ENCODE measurements at regions not wholly inside any gene's neighbourhood (a gene's known extent, or its start where the extent isn't known, plus 50 kb on each side); places are given as distances from the start of the nearest gene placed in this dataset.

- no peaks in the 10 kb centered on the region for H3K4me1 ChIP-seq (ENCODE audit: control insufficient read depth, insufficient read depth, low read length)
- no peak for DNase-seq
- 80% methylated on average over 1 of the region's 1 CpG for WGBS (ENCODE audit: insufficient coverage, low lambda C conversion rate)
These were observed 121.1 kb downstream of the HGF start for GRCh38 chr7:81648716-81649115.

DNA sequence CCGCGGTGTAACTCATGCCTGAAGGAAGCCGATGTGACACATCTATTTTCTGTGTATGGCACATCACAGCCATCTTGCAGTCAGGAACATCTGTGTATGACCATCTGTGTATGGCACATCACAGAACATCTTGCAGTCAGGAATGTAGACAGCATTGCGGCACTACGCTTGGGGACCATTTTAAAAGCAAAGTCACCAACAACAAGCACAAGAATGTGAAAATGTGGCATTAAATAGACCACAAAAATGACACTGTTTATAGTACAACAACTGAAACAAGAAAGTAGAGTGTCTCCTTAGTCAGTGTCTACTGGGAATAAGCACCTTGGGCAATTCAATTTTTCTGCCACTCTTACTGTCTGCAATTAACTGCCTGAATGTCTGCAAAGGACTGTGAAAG lies 124.4 kb downstream of the HGF start:
- no peaks in the 10 kb centered on the region for H3K36me3 ChIP-seq (ENCODE audit: control insufficient read depth, insufficient read depth, low read length)
- H3K4me3 ChIP-seq (ENCODE audit: low read length), result no peak overlapping the region
- no peak for DNase-seq
- WGBS (ENCODE audit: insufficient coverage, low lambda C conversion rate), result 93% methylated on average over 2 of the region's 5 CpGs
- no peak overlapping the region for H3K27ac ChIP-seq (ENCODE audit: low read length)
- no peaks in the 10 kb centered on the region for H3K9me3 ChIP-seq (ENCODE audit: control insufficient read depth, low read depth, low read length)
- no peaks in the 10 kb centered on the region for H3K4me1 ChIP-seq (ENCODE audit: control insufficient read depth, insufficient read depth, low read length)
- H3K27me3 ChIP-seq (ENCODE audit: control insufficient read depth, insufficient read depth, low read length), result no peaks in the 10 kb centered on the region

More at GRCh38 chr7:81648716-81649115, 121.1 kb downstream of the HGF start:
- Histone ChIP-seq H3K9me3 (ENCODE audit: control insufficient read depth, low read depth, low read length) (no peaks in the 10 kb centered on the region), H3K27ac (ENCODE audit: low read length) (no peak overlapping the region), H3K36me3 (ENCODE audit: control insufficient read depth, insufficient read depth, low read length) (no peaks in the 10 kb centered on the region), H3K27me3 (ENCODE audit: control insufficient read depth, insufficient read depth, low read length) (no peaks in the 10 kb centered on the region), H3K4me3 (ENCODE audit: low read length) (no peak overlapping the region)

GRCh38 chr7:81641873-81642272 lies 128.0 kb downstream of the HGF start:
- Histone ChIP-seq H3K9me3 (ENCODE audit: control insufficient read depth, low read depth, low read length) (no peaks in the 10 kb centered on the region), H3K36me3 (ENCODE audit: control insufficient read depth, insufficient read depth, low read length) (no peaks in the 10 kb centered on the region), H3K27ac (ENCODE audit: low read length) (no peak overlapping the region), H3K4me1 (ENCODE audit: control insufficient read depth, insufficient read depth, low read length) (no peaks in the 10 kb centered on the region), H3K27me3 (ENCODE audit: control insufficient read depth, insufficient read depth, low read length) (no peaks in the 10 kb centered on the region), H3K4me3 (ENCODE audit: low read length) (no peak overlapping the region)
- WGBS (ENCODE audit: insufficient coverage, low lambda C conversion rate), result 100% methylated on average over 1 of the region's 2 CpGs
- DNase-seq, result no peak

- no peak for DNase-seq
- Histone ChIP-seq H3K36me3 (ENCODE audit: control insufficient read depth, insufficient read depth, low read length) (no peaks in the 10 kb centered on the region), H3K9me3 (ENCODE audit: control insufficient read depth, low read depth, low read length) (no peaks in the 10 kb centered on the region), H3K27me3 (ENCODE audit: control insufficient read depth, insufficient read depth, low read length) (no peaks in the 10 kb centered on the region), H3K4me1 (ENCODE audit: control insufficient read depth, insufficient read depth, low read length) (no peaks in the 10 kb centered on the region), H3K27ac (ENCODE audit: low read length) (no peak overlapping the region), H3K4me3 (ENCODE audit: low read length) (no peak overlapping the region)
- WGBS (ENCODE audit: insufficient coverage, low lambda C conversion rate), result 30% methylated on average over 3 of the region's 5 CpGs
These were observed 131.6 kb downstream of the HGF start for GRCh38 chr7:81638198-81638597.

DNA sequence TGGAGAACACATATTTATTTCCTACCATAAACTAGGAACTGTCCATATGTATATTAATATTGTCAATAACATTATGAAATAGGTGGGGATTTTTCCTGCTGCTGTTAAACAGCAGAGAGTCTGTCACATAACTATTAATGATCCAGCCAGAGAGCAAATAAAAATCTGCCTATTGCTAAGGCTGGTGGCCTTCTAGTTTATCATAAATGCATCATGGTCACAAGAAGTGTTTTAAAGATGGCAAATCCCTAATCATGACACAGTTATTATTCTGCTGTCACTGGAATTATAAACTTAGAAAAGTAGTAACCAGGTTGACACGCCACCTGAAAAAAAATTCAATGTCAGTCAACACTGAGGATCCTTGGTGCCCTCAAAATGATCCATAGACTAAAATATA lies 132.3 kb downstream of the HGF start:
- WGBS (ENCODE audit: insufficient coverage, low lambda C conversion rate), result no CpG with 5 or more reads among the region's 1 CpG
- H3K36me3 ChIP-seq (ENCODE audit: control insufficient read depth, insufficient read depth, low read length), result no peaks in the 10 kb centered on the region

DNA sequence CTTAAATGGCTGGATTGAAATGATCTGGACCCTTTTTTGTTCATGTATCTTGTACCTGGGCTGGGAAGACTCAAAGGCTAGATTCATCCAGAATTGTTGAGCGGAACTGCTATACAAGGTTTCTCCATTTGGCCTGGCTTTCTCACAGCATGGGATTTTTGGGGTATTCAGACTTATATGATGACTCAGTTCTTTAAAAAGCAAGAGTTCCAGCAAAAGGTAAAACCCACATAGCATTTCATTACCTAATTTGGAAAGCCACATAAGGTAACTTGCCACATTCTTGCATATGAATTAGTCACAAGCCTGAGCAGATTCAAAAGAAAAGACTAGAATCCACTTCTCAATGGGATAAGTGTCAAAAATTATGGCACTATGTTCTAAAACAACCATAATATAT lies 137.4 kb downstream of the HGF start:
- H3K27ac ChIP-seq (ENCODE audit: low read length), result no peak overlapping the region
- H3K4me1 ChIP-seq (ENCODE audit: control insufficient read depth, insufficient read depth, low read length), result no peaks in the 10 kb centered on the region
- DNase-seq, result no peak
- H3K36me3 ChIP-seq (ENCODE audit: control insufficient read depth, insufficient read depth, low read length), result no peaks in the 10 kb centered on the region
- no CpG with 5 or more reads among the region's 1 CpG for WGBS (ENCODE audit: insufficient coverage, low lambda C conversion rate)
- no peak overlapping the region for H3K4me3 ChIP-seq (ENCODE audit: low read length)
- no peaks in the 10 kb centered on the region for H3K9me3 ChIP-seq (ENCODE audit: control insufficient read depth, low read depth, low read length)
- H3K27me3 ChIP-seq (ENCODE audit: control insufficient read depth, insufficient read depth, low read length), result no peaks in the 10 kb centered on the region

More for the DNA sequence above, 132.3 kb downstream of the HGF start:
- Histone ChIP-seq H3K27me3 (ENCODE audit: control insufficient read depth, insufficient read depth, low read length) (no peaks in the 10 kb centered on the region), H3K4me3 (ENCODE audit: low read length) (no peak overlapping the region), H3K4me1 (ENCODE audit: control insufficient read depth, insufficient read depth, low read length) (no peaks in the 10 kb centered on the region), H3K27ac (ENCODE audit: low read length) (no peak overlapping the region), H3K9me3 (ENCODE audit: control insufficient read depth, low read depth, low read length) (no peaks in the 10 kb centered on the region)
- DNase-seq, result no peak

DNA sequence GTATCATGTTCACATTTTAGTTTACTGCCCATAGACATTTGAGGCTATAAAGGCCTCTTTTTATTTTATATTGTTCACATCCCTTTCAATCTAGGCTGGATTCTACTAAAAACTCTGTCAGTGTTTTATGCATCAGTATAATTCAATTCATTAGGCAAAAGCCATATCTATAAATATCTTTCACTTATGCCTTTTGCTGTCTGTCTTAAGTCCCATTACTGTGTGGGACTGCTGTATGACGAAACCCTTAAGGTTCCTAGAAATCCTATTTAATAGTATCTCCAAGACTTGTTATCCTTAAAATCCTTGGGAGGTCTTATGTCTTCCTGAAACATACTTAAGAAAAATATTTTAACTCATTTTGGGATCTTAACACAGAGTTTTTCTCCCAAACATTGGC lies 139.2 kb downstream of the HGF start:
- Histone ChIP-seq H3K4me3 (ENCODE audit: low read length) (no peak overlapping the region), H3K4me1 (ENCODE audit: control insufficient read depth, insufficient read depth, low read length) (no peaks in the 10 kb centered on the region), H3K9me3 (ENCODE audit: control insufficient read depth, low read depth, low read length) (no peaks in the 10 kb centered on the region), H3K27me3 (ENCODE audit: control insufficient read depth, insufficient read depth, low read length) (no peaks in the 10 kb centered on the region), H3K27ac (ENCODE audit: low read length) (no peak overlapping the region), H3K36me3 (ENCODE audit: control insufficient read depth, insufficient read depth, low read length) (no peaks in the 10 kb centered on the region)
- DNase-seq, result no peak
- WGBS (ENCODE audit: insufficient coverage, low lambda C conversion rate), result no CpG with 5 or more reads among the region's 1 CpG

GRCh38 chr7:81629702-81630101 lies 140.1 kb downstream of the HGF start:
- Histone ChIP-seq H3K4me3 (ENCODE audit: low read length) (no peak overlapping the region), H3K4me1 (ENCODE audit: control insufficient read depth, insufficient read depth, low read length) (no peaks in the 10 kb centered on the region), H3K9me3 (ENCODE audit: control insufficient read depth, low read depth, low read length) (no peaks in the 10 kb centered on the region), H3K36me3 (ENCODE audit: control insufficient read depth, insufficient read depth, low read length) (no peaks in the 10 kb centered on the region), H3K27ac (ENCODE audit: low read length) (no peak overlapping the region), H3K27me3 (ENCODE audit: control insufficient read depth, insufficient read depth, low read length) (no peaks in the 10 kb centered on the region)
- WGBS (ENCODE audit: insufficient coverage, low lambda C conversion rate), result no CpG with 5 or more reads among the region's 2 CpGs
- DNase-seq, result no peak

- Histone ChIP-seq H3K27ac (ENCODE audit: low read length) (no peak overlapping the region), H3K9me3 (ENCODE audit: control insufficient read depth, low read depth, low read length) (no peaks in the 10 kb centered on the region), H3K4me1 (ENCODE audit: control insufficient read depth, insufficient read depth, low read length) (no peaks in the 10 kb centered on the region), H3K4me3 (ENCODE audit: low read length) (no peak overlapping the region), H3K36me3 (ENCODE audit: control insufficient read depth, insufficient read depth, low read length) (no peaks in the 10 kb centered on the region), H3K27me3 (ENCODE audit: control insufficient read depth, insufficient read depth, low read length) (no peaks in the 10 kb centered on the region)
- DNase-seq, result no peak
These were observed 140.9 kb downstream of the HGF start for GRCh38 chr7:81628951-81629350.

DNA sequence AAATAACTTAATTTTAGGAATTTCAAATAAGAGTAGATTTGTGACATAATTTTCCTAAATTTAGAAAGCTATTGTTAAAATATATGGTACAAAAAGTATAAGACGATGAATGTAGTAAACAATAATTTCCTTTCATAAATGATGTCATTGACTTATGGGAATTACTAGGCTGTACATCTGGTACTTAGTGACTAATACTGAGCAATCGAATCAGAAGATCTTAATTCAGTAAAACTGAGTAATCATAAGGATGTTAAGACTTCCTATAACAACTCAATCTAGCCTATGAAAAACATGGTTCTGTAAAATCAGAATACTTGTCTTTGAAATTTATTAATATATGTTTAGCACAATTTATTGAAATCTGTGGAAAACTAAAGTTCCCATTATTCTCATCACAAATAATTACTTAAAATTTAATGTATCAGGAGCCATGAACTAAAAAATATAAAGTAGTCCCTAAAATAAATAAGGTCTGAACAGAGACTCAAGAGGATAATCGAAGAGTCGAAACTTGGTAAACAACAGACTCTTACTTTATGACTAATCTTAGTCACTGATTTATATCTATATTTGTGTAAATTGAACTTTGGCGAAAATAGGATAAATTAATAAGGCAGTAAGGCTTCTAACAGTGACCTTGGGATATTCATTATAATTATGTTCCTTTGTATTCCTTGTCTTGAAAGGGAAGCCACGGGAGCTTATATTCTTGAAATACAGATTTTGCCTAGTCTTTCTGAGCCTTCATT lies 142.1 kb downstream of the HGF start:
- H3K9me3 ChIP-seq (ENCODE audit: control insufficient read depth, low read depth, low read length), result no peaks in the 10 kb centered on the region
- no peaks in the 10 kb centered on the region for H3K27me3 ChIP-seq (ENCODE audit: control insufficient read depth, insufficient read depth, low read length)
- DNase-seq, result no peak
- no peaks in the 10 kb centered on the region for H3K36me3 ChIP-seq (ENCODE audit: control insufficient read depth, insufficient read depth, low read length)
- no peak overlapping the region for H3K27ac ChIP-seq (ENCODE audit: low read length)
- WGBS (ENCODE audit: insufficient coverage, low lambda C conversion rate), result 74% methylated on average over 6 of the region's 6 CpGs
- no peak overlapping the region for H3K4me3 ChIP-seq (ENCODE audit: low read length)
- H3K4me1 ChIP-seq (ENCODE audit: control insufficient read depth, insufficient read depth, low read length), result no peaks in the 10 kb centered on the region

DNA sequence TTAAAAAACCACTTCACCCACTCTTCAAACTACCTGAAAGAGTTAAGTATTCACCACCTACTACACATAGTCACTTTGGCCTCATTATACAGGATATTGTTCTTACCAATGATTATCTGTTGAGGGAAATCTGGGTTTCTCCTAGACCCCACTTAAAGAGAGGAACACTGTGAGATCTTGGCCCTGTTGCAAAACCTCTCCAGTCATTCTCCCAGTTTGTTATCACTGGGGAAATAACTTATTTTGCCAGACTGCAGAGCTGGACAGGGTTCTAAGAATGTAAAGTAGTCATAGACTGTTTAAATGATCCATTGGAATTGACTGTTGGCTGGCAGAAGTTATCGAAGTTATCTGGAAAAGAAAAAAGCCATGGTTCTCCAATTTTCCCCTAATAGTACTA lies 143.8 kb downstream of the HGF start:
- no peak overlapping the region for H3K4me3 ChIP-seq (ENCODE audit: low read length)
- no peaks in the 10 kb centered on the region for H3K36me3 ChIP-seq (ENCODE audit: control insufficient read depth, insufficient read depth, low read length)
- no peaks in the 10 kb centered on the region for H3K27me3 ChIP-seq (ENCODE audit: control insufficient read depth, insufficient read depth, low read length)
- 100% methylated on average over 1 of the region's 1 CpG for WGBS (ENCODE audit: insufficient coverage, low lambda C conversion rate)
- no peak for DNase-seq
- H3K27ac ChIP-seq (ENCODE audit: low read length), result no peak overlapping the region
- no peaks in the 10 kb centered on the region for H3K9me3 ChIP-seq (ENCODE audit: control insufficient read depth, low read depth, low read length)
- no peaks in the 10 kb centered on the region for H3K4me1 ChIP-seq (ENCODE audit: control insufficient read depth, insufficient read depth, low read length)
